Choroid plexus epithelial cell (primary cell): ENCODE measurements at regions not wholly inside any gene's neighbourhood (a gene's known extent, or its start where the extent isn't known, plus 50 kb on each side); places are given as distances from the start of the nearest gene placed in this dataset.
A peak's percentile ranks its signal among the peaks of the same experiment; 100 is the strongest.
"Not testable (repeated sequence)": the region's sequence is repeated elsewhere in the genome, so short reads cannot be mapped to it uniquely, and the experiment has no call there.

Source experiments
- DNase-seq: peaks from one replicate; pipeline ENCODE4 v3.0.0-alpha.2; 2010; ENCODE audit warnings: low read depth
- H3K4me3 ChIP-seq: 2 replicates; pipeline ENCODE4 v1.5.1; 2011; ENCODE audit warnings: low read depth, mild to moderate bottlenecking, control low read depth, low read length, moderate library complexity
- CTCF ChIP-seq: conservative IDR thresholded peaks from 2 replicates; pipeline ENCODE4 v1.5.1; 2011; ENCODE audit warnings: low read depth, mild to moderate bottlenecking, control low read depth, inconsistent platforms, low read length, moderate library complexity

- H3K4me3 ChIP-seq = peak overlapping the region; percentile 74
- DNase-seq = peak; percentile 47
- peak; percentile 2 for TF ChIP-seq CTCF
Measured at GRCh38 chr6:27138837-27139755, 108.4 kb upstream of the PRSS16 start.

- H3K4me3 ChIP-seq = peak overlapping the region; percentile 74
- no peak for DNase-seq
- TF ChIP-seq CTCF = no peak
Measured at GRCh38 chr6:27139756-27140579, 107.5 kb upstream of the PRSS16 start.

- H3K4me3 ChIP-seq = no peak overlapping the region
- no peak for TF ChIP-seq CTCF
- no peak for DNase-seq
Measured at GRCh38 chr6:27140999-27141528, 106.4 kb upstream of the PRSS16 start.

- TF ChIP-seq CTCF = no peak
- no peak for DNase-seq
- H3K4me3 ChIP-seq = no peak overlapping the region
Measured at GRCh38 chr6:27141529-27142015, 105.9 kb upstream of the PRSS16 start.

GRCh38 chr6:27143020-27143388, 104.5 kb upstream of the PRSS16 start:
- H3K4me3 ChIP-seq, DNase-seq: not testable (repeated sequence)

GRCh38 chr6:27143474-27144026, 104.0 kb upstream of the PRSS16 start:
- no peak for DNase-seq
- TF ChIP-seq CTCF = no peak
- H3K4me3 ChIP-seq = no peak overlapping the region

GRCh38 chr6:27144740-27145079, 102.8 kb upstream of the PRSS16 start:
- no peak for DNase-seq
- TF ChIP-seq CTCF = no peak
- H3K4me3 ChIP-seq = peak overlapping the region; percentile 84
